GM21423 (cell line): ENCODE measurements at regions not wholly inside any gene's neighbourhood (a gene's known extent, or its start where the extent isn't known, plus 50 kb on each side); places are given as distances from the start of the nearest gene placed in this dataset.

Experiments used
- ATAC-seq: cut with Tn5 transposase; IDR thresholded peaks from one replicate; pipeline ENCODE4 v1.9.1; 2021; ENCODE audit warnings: mild to moderate bottlenecking, moderate library complexity; ENCODE audit not compliant: unreplicated experiment

DNA sequence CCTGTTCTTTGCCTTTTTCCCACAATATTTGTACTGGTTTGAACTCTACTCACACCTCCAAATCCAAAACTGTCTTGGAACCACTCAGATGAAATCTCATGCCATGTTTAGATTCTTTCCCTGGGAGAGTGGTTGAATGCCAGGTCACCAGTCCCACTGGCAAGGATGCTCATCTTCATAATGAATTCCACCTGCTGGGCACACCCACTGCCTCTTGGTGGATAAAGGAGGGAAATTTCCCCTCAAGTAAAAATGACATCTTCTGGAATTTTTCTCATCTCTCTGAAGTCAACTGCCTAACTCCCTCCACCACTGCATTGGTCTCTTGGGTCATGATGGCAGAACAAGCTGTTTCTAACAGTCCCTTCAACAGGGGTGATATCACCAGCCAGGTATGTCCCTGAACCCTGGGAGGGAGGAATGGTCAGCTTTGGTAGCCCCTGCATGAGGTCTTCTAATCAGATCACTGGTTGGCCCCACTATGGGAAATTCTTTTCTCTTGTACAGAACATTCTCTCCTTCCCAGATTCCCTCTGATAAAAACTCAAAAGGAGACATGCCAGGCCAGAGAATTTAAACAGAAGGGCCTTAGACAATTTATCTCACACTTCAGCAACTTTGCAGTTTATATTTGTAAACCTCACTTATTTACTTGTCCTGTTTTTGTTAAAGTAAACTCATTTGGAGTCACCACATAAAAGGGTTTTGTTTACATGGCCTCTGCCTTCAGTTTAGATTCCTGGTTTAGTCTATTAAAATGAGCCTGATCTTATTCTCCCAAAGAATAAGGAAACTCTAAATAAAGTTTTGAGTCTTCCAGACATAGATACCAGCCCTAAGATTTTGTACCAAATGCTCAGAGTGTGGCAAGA, 143.4 kb downstream of the WNT5A start:
- ATAC-seq = no peak

- no peak for ATAC-seq
These were observed 145.5 kb downstream of the WNT5A start for GRCh38 chr3:55341502-55342031.

DNA sequence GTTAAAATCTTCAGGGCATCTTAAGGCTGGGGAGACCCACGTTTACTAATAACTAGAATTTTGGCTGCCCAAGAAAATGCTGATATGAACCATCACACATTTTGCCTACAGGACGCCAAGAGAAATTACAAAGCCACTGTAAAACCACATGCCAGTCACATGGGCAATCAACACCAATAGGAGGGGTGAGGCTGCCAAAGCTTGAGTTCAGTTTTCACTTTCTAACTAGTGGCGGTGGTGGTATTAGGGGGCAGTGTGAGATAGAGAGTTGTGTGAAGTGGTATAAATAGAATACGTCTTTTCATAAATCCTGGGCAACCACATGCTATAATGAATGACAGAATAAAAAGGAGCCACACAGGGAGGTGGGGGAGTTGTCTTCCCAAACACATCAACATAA, 147.3 kb downstream of the WNT5A start:
- no peak for ATAC-seq

DNA sequence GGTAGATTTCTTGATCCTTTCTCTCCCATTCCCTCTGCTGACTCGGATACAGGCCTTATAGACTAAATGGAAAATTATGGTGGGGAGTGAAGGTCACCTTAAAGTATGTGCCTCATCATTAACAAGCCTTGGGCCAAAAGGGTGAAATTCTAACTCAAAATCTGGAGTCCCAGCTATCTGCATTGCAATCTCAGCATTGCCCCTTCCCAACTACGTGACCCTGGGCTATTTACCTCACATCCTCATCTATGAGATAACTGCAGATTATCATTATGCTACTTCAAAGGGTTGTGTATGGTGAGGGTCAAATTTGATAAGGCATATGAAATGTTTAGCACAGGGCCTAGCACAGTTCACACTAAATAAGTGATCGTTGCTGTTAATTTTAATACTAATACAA, 147.7 kb downstream of the WNT5A start:
- ATAC-seq = no peak

GRCh38 chr3:55337641-55338180, 149.4 kb downstream of the WNT5A start:
- no peak for ATAC-seq

- ATAC-seq = no peak
These were observed 153.2 kb downstream of the WNT5A start for GRCh38 chr3:55333923-55334322.

- no peak for ATAC-seq
These were observed 154.1 kb downstream of the WNT5A start for GRCh38 chr3:55333046-55333445.

DNA sequence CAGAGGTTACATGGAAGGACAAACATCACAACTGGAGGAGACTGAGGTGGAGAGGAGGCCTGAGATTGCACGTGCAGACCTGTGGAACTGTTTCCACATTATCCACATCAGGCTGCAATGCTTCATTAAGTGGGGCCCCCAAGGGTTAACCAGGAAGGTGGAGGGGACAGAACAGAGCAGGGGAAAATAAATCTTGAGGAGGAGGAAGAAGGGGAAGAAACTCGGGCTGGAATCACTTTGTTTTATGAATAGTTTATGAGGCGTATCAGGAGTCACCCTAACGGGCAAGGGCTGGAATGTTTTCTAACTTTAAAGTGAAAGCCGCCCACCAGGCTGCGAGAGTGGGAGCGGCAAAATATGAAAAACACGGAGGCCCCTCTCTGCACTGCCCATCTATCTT, 154.9 kb downstream of the WNT5A start:
- no peak for ATAC-seq

DNA sequence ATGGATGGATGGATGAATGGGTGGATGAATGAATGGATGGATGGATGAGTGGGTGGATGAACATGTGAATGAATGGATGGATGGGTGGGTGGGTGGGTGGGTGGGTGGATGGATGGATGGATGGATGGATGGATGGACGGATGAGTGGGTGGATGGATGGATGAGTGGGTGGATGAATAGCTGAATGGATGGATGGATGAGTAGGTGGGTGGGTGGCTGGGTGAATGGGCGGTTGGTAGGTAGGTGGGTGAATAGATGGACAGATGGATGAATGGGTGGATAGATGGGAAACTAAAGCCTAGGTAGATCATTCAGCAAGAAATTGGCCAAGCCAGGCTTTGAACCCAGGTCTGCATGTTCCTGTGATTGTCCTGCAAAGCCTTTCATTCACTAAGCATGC, 155.6 kb downstream of the WNT5A start:
- no peak for ATAC-seq

DNA sequence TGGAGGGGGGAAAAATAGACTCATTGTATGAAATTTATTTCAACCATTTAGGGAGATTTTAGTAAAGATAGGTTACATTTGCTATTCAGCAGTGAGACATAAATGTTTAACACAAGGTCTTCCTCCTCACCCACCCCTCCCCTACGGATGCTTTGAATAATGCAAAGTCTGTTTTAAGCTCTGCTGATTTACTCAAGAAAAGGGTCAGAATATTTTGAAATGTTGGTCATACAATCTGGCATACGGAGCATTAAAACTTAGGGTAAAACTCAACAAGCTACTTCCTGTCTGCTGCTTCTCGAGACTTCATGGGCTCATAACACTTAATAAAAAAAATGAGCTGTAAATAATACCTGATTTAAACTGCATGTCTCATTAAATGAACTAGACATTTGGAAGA, 156.3 kb downstream of the WNT5A start:
- no peak for ATAC-seq

DNA sequence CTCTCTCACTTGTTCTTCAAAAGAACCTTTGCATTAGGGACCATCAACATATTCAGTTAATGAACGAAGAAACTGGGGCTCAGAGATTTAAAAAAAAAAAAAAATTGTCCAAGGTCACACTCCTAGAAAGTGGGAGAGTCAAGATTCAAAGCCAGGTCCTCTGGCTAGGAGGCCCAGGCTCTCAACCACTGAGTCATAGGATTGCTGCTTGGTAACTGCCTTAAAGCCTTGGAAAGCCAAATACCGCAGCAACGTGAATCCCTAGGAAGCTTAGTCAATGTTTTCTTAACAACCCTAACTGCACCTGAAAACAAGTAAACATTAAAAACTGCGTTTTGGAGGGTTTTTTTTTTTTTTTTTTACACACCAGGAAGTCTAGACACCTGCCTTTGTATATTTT, 156.8 kb downstream of the WNT5A start:
- ATAC-seq = no peak

GRCh38 chr3:55329849-55330248, 157.3 kb downstream of the WNT5A start:
- ATAC-seq = no peak

DNA sequence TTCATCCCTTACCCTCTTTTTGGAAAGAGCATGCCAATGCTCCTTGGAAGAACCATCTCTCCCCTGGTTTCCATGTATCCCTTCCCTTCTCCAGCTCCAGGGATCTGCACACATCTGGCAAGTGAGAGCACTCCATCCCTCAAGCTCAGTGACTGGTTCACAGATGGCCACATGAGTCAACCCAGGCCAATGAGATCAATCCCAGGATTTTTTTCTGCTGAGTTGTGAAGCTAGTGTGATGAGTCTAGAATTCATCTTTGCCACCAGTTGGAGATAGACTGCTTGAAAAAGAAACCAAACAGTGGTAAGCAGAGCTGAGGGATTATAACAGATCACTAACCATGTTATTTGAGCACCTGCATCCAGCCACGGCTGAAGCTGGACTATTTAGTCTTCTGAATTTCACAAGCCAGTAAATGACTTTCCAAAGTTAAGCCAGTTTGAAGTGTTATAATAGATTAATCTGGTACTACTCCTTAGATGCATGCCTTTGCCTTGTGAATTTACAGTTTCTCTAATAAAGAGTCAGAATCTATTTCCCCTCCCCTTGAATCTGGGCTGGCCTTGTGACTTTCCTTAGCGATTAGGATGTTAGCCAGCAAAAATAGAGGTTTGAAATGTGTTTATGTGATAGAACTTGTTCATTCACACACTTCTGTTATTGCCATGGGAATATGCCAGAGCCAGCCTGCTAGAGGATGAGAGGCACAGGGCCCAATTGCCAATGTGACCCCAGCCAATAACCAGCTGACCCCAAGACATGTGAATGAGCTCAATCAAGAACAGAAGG, 159.8 kb downstream of the WNT5A start:
- ATAC-seq = no peak

DNA sequence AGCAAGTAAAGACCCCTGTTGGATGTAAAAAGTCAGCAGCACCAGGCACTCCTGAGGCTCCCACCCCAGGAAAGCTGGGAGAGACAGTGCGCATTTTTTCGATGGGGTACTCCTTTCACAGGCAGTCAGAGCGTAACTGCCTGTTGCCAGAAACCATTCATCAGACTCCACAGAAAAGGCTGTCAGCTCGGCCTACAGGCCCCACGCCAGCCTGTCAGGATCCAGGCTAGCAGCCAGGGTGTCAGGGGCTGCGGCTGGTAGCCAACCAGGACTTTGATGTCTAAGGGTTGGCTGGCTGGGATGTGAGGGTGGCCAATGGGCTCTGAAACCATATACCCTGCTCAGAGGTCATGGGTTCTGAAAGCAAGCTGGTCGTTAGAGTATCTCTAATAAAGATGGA, 164.5 kb downstream of the WNT5A start:
- no peak for ATAC-seq

GRCh38 chr3:55320928-55321327, 166.2 kb downstream of the WNT5A start:
- ATAC-seq = no peak

DNA sequence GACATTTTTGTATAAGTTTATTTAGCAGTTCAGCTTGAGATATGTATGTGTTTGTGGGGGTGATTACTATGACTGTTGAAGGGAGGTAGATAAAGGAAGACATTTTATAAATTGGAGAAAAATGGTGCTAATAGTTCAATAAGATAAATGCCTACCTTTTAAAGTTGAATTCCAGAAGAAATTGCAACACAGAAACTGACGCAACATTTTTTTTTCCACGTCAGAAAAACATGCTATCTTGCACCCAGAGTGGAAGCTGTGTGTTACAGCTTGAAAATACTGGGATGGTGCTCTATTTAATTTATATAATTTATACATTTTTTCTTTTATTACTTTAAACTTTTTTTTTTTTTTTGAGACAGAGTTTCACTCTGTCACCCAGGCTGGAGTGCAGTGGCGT, 171.7 kb downstream of the WNT5A start:
- ATAC-seq = no peak

DNA sequence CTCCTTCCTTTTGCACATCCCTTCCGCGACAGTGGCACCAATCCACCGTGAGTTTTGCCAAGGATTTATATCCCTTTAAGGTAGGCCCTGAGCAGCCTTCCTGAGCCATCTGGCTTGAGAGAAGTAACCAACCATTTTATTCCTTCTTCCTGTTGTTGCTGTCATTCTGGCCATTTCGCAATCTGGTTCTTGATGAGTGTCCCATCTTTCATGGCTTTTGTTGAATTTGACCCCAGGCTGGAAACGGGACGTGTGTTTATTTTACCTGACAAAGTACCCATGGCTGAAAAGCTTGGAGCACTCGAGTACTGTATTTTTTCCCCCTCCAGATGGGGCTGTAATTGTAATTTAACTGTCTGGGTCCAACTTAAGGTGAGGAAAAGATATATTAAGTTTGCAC, 173.4 kb downstream of the WNT5A start:
- no peak for ATAC-seq

GRCh38 chr3:55309336-55309735, 177.8 kb downstream of the WNT5A start:
- ATAC-seq = no peak

GRCh38 chr3:55307622-55308021, 179.5 kb downstream of the WNT5A start:
- ATAC-seq = no peak

DNA sequence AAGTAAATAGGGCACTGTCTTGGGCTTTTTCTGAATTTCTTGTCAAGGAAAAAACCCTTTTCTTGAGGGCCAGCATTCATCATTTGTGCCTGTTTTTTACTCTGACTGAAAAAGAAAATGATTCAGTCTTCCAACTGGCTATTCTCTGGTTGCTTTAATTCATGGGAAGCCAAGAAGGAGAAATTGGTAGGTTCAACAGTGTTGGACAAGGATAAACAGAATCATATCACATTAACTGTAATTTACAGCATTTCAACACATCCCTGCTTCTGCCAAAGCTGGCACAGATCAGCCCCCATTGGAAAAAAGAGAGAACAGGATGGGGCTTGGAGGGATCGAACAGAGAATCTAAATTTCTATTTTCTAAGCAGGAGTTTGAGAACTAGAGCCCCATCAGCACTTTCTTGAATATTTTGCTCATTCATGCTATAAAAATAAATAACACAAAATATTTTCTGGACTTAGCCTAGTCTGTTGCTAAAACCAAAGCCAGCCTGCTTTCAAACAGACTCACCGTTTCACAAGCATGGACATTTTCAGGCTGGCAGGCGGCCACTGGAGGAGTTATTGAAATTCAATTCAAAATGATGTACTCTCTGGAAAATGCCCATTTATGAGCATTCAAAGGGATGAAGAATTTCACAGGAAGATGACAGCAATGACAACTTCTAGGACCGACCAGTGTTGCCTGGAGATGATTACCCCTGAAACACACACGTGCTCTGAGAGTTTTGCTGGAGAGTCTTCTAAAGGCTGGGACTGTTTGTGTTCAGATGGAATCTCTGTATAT, 181.2 kb downstream of the WNT5A start:
- no peak for ATAC-seq

GRCh38 chr3:55300701-55301100, 186.4 kb downstream of the WNT5A start:
- ATAC-seq = no peak
